GM23248 (cell line): ENCODE measurements at regions not wholly inside any gene's neighbourhood (a gene's known extent, or its start where the extent isn't known, plus 50 kb on each side); places are given as distances from the start of the nearest gene placed in this dataset.

Source experiments
- DNase-seq: peaks from one replicate; pipeline ENCODE4 v3.0.0-alpha.2; 2015
- H2AFZ ChIP-seq: fragments of 200-600 bp; sonication (generic); 2 replicates; pipeline ENCODE4 v1.6.1; 2016; ENCODE audit warnings: antibody characterized with exemption
- H3F3A ChIP-seq: fragments of 200-600 bp; sonication (generic); 2 replicates; pipeline ENCODE4 v1.6.1; 2016; ENCODE audit warnings: mild to moderate bottlenecking, antibody characterized with exemption, mixed run types; ENCODE audit not compliant: insufficient read depth
- H3K27ac ChIP-seq: fragments of 200-600 bp; sonication (generic); 2 replicates; pipeline ENCODE4 v1.5.1; 2016; ENCODE audit warnings: mild to moderate bottlenecking
- H3K27me3 ChIP-seq: fragments of 200-600 bp; sonication (generic); replicated peaks from 2 replicates; pipeline ENCODE4 v1.6.1; 2016; ENCODE audit warnings: mild to moderate bottlenecking; ENCODE audit not compliant: insufficient read depth
- H3K36me3 ChIP-seq: fragments of 200-600 bp; sonication (generic); 2 replicates; pipeline ENCODE4 v1.6.1; 2016; ENCODE audit warnings: low read depth, mild to moderate bottlenecking
- H3K4me1 ChIP-seq: fragments of 200-600 bp; sonication (generic); 2 replicates; pipeline ENCODE4 v1.6.1; 2016; ENCODE audit warnings: mild to moderate bottlenecking; ENCODE audit not compliant: insufficient read depth
- H3K4me2 ChIP-seq: fragments of 200-600 bp; sonication (generic); one replicate; pipeline ENCODE4 v1.6.1; 2016; ENCODE audit warnings: mild to moderate bottlenecking; ENCODE audit not compliant: unreplicated experiment
- H3K4me3 ChIP-seq: fragments of 200-600 bp; sonication (generic); 2 replicates; pipeline ENCODE4 v1.5.1; 2016; ENCODE audit warnings: mild to moderate bottlenecking
- H3K79me2 ChIP-seq: fragments of 200-600 bp; sonication (generic); 2 replicates; pipeline ENCODE4 v1.6.1; 2016; ENCODE audit warnings: mild to moderate bottlenecking; ENCODE audit not compliant: insufficient read depth
- H3K9ac ChIP-seq: fragments of 200-600 bp; sonication (generic); 2 replicates; pipeline ENCODE4 v1.6.1; 2016; ENCODE audit warnings: mild to moderate bottlenecking
- H3K9me2 ChIP-seq: fragments of 200-600 bp; sonication (generic); 2 replicates; pipeline ENCODE4 v1.6.1; 2016; ENCODE audit warnings: mixed run types, mild to moderate bottlenecking, moderate library complexity; ENCODE audit not compliant: insufficient read depth
- H3K9me3 ChIP-seq: fragments of 200-600 bp; sonication (generic); one replicate; pipeline ENCODE4 v1.6.1; 2017; ENCODE audit warnings: low read depth
- H4K20me1 ChIP-seq: fragments of 200-600 bp; sonication (generic); 2 replicates; pipeline ENCODE4 v1.6.0; 2016; ENCODE audit not compliant: insufficient read depth
- EZH2 ChIP-seq: fragments of 200-600 bp; sonication (generic); IDR thresholded peaks from 2 replicates; pipeline ENCODE4 v1.6.1; 2018; ENCODE audit warnings: antibody characterized with exemption, mild to moderate bottlenecking; ENCODE audit not compliant: insufficient read depth, poor library complexity, severe bottlenecking
- EZH2phosphoT487 ChIP-seq: fragments of 200-600 bp; sonication (generic); IDR thresholded peaks from 2 replicates; pipeline ENCODE4 v1.6.1; 2018; ENCODE audit warnings: antibody characterized with exemption, moderate library complexity, mild to moderate bottlenecking, low read depth; ENCODE audit not compliant: insufficient read depth
- WGBS, 2 experiments: methylation state at CpG; one replicate each; pipeline ENCODE4 v1.1.6; 2015 to 2017; ENCODE audit warnings: low lambda C conversion rate in 2 of 2, low coverage in 1 of 2; ENCODE audit errors: missing lambda C conversion rate in 2 of 2; 5-methylcytosine and 5-hydroxymethylcytosine counted together
- in situ Hi-C: fragments of 300-500 bp; cut with MboI; formaldehyde crosslinking; loops from 2 replicates; pipeline ENCODE4 v1.15.0; 2020

- Histone ChIP-seq H3K4me2 (no peak overlapping the region), H3K9me3 (no peaks in the 10 kb centered on the region), H3K36me3 (no peaks in the 10 kb centered on the region), H4K20me1 (no peaks in the 10 kb centered on the region), H3F3A (no peaks in the 10 kb centered on the region), H3K79me2 (no peaks in the 10 kb centered on the region), H3K27me3 (no peaks in the 10 kb centered on the region), H3K9ac (no peak overlapping the region), H3K9me2 (no peaks in the 10 kb centered on the region), H3K4me1 (no peaks in the 10 kb centered on the region), H3K4me3 (no peak overlapping the region), H3K27ac (no peak overlapping the region), H2AFZ (no peak overlapping the region)
- WGBS, 2 experiments: 83 to 91% methylated on average over 6 of the region's 6 CpGs
- in situ Hi-C loops: no loop called here
- no peak for TF ChIP-seq EZH2
- no peak for TF ChIP-seq EZH2phosphoT487
- no peak for DNase-seq
Observed at GRCh38 chr1:245060684-245061374, 94.0 kb upstream of the KIF26B start.

- Histone ChIP-seq H3K9me3 (no peaks in the 10 kb centered on the region), H3K4me1 (no peaks in the 10 kb centered on the region), H3F3A (no peaks in the 10 kb centered on the region), H2AFZ (no peak overlapping the region), H3K4me3 (no peak overlapping the region), H4K20me1 (no peaks in the 10 kb centered on the region), H3K27ac (no peak overlapping the region), H3K4me2 (no peak overlapping the region), H3K27me3 (no peaks in the 10 kb centered on the region), H3K9me2 (no peaks in the 10 kb centered on the region), H3K9ac (no peak overlapping the region), H3K79me2 (no peaks in the 10 kb centered on the region), H3K36me3 (no peaks in the 10 kb centered on the region)
- in situ Hi-C loops: no loop called here
- TF ChIP-seq EZH2phosphoT487: no peak
- no peak for TF ChIP-seq EZH2
- no peak for DNase-seq
- 65% methylated on average over 5 of the region's 5 CpGs for WGBS, 2 experiments
Observed at GRCh38 chr1:245059806-245060424, 94.9 kb upstream of the KIF26B start.

- Histone ChIP-seq H3K9me2 (no peaks in the 10 kb centered on the region), H3K4me2 (no peak overlapping the region), H3K4me1 (no peaks in the 10 kb centered on the region), H3K27me3 (no peaks in the 10 kb centered on the region), H3K4me3 (no peak overlapping the region), H3K79me2 (no peaks in the 10 kb centered on the region), H3K9me3 (no peaks in the 10 kb centered on the region), H3K27ac (no peak overlapping the region), H3K36me3 (no peaks in the 10 kb centered on the region), H3F3A (no peaks in the 10 kb centered on the region), H4K20me1 (no peaks in the 10 kb centered on the region), H3K9ac (no peak overlapping the region), H2AFZ (no peak overlapping the region)
- in situ Hi-C loops: no loop called here
- WGBS, 2 experiments: 91 to 94% methylated on average over 4 of the region's 4 CpGs
- DNase-seq: no peak
- TF ChIP-seq EZH2 (no peak), EZH2phosphoT487 (no peak)
Observed at GRCh38 chr1:245058882-245059281, 95.9 kb upstream of the KIF26B start.

GRCh38 chr1:245058436-245058835 is 96.3 kb upstream of the KIF26B start:
- 82 to 84% methylated on average over 5 of the region's 5 CpGs for WGBS, 2 experiments
- Histone ChIP-seq H4K20me1 (no peaks in the 10 kb centered on the region), H3K27ac (no peak overlapping the region), H3K4me2 (no peak overlapping the region), H3K4me1 (no peaks in the 10 kb centered on the region), H3K9me2 (no peaks in the 10 kb centered on the region), H3K9ac (no peak overlapping the region), H3K9me3 (no peaks in the 10 kb centered on the region), H2AFZ (no peak overlapping the region), H3K79me2 (no peaks in the 10 kb centered on the region), H3F3A (no peaks in the 10 kb centered on the region), H3K36me3 (no peaks in the 10 kb centered on the region), H3K27me3 (no peaks in the 10 kb centered on the region), H3K4me3 (no peak overlapping the region)
- in situ Hi-C loops: no loop called here
- TF ChIP-seq EZH2phosphoT487: no peak
- no peak for TF ChIP-seq EZH2
- no peak for DNase-seq
